HL-60 (cell line): ENCODE measurements at regions not wholly inside any gene's neighbourhood (a gene's known extent, or its start where the extent isn't known, plus 50 kb on each side); places are given as distances from the start of the nearest gene placed in this dataset.

ENCODE experiments used
- CTCF ChIP-seq: IDR thresholded peaks from one replicate; pipeline ENCODE4 v1.5.1; 2011; ENCODE audit warnings: low read length, control low read depth, inconsistent platforms; ENCODE audit not compliant: insufficient read depth
- REST ChIP-seq: IDR thresholded peaks from 2 replicates; pipeline ENCODE4 v1.6.1; 2012; ENCODE audit warnings: low read depth; ENCODE audit not compliant: insufficient replicate concordance

- TF ChIP-seq CTCF (no peak), REST (no peak)
These were observed 73.2 kb upstream of the GALNT5 start for GRCh38 chr2:157184161-157184895.
